ENCODE measurements at regions not wholly inside any gene's neighbourhood (a gene's known extent, or its start where the extent isn't known, plus 50 kb on each side); places are given as distances from the start of the nearest gene placed in this dataset.

DNA sequence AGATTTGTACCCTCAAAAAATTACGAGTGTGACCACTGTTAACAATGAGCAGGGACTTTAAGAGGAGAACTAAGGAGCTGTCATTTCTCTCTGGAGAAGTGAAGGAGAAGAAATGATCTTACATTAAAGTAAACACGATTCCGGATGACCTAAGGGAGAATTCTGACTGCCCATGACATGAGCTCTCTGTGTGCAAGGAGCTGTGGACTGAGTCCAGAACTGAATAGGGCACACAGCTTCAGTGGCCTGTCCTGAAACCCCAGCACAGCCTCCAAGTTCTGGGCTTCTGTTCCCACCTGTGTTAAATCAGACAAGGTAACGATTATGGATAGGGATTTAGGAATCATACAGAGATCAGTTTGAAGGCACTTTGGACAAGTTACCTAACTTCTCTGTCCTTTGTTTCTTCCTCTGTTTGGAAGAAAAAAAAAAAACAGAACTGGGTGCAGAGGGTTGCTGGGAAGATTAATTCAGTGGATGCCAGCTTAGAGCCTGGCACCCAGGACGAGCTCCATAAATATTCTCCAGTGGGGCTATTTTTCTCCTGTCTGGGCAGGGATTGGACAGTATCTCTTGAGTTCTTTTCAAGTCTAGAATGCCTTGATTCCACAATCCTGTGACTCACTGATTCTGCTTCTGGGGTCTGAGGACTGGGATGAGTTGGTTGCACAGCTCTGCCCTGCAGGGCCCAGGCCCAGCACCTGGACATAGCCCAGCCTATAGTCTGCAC lies 65.7 kb downstream of the MRPL14 start:
- no peak for TF ChIP-seq EZH2 (IDR thresholded peaks at IDR 0.05; ENCODE audit: low read length, unreplicated experiment)
- TF ChIP-seq, protein P1, sequence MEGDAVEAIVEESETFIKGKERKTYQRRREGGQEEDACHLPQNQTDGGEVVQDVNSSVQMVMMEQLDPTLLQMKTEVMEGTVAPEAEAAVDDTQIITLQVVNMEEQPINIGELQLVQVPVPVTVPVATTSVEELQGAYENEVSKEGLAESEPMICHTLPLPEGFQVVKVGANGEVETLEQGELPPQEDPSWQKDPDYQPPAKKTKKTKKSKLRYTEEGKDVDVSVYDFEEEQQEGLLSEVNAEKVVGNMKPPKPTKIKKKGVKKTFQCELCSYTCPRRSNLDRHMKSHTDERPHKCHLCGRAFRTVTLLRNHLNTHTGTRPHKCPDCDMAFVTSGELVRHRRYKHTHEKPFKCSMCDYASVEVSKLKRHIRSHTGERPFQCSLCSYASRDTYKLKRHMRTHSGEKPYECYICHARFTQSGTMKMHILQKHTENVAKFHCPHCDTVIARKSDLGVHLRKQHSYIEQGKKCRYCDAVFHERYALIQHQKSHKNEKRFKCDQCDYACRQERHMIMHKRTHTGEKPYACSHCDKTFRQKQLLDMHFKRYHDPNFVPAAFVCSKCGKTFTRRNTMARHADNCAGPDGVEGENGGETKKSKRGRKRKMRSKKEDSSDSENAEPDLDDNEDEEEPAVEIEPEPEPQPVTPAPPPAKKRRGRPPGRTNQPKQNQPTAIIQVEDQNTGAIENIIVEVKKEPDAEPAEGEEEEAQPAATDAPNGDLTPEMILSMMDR (conservative IDR thresholded peaks at IDR 0.05; ENCODE audit: low read depth, low read length): no peak
